Tibial nerve (tissue), 4 donors: ENCODE measurements at regions not wholly inside any gene's neighbourhood (a gene's known extent, or its start where the extent isn't known, plus 50 kb on each side); places are given as distances from the start of the nearest gene placed in this dataset.

ENCODE experiments used
- DNase-seq, 2 donors: peaks; one replicate each; pipeline ENCODE4 v3.0.0-alpha.2; 2019; ENCODE audit warnings: low spot score in 2 of 2
- H3K27ac ChIP-seq, 4 donors: fragments of 200-600 bp; sonication (generic) in 3 of 4; one replicate each; pipeline ENCODE4 v1.5.1; 2017 to 2019; ENCODE audit warnings: mild to moderate bottlenecking in 1 of 4
- H3K27me3 ChIP-seq, 2 donors: fragments of 200-600 bp; sonication (generic) in 1 of 2; one replicate each; pipeline versions ENCODE4 v1.5.1 to v1.6.0; 2017 to 2019
- H3K36me3 ChIP-seq, 3 donors: fragments of 200-600 bp; sonication (generic); one replicate each; pipeline ENCODE4 v1.5.1; 2018 to 2019
- H3K4me1 ChIP-seq, 4 donors: fragments of 200-600 bp; sonication (generic) in 3 of 4; one replicate each; pipeline ENCODE4 v1.5.1; 2017 to 2019
- H3K4me3 ChIP-seq, 4 donors: fragments of 200-600 bp; sonication (generic) in 3 of 4; one replicate each; pipeline ENCODE4 v1.5.1; 2017 to 2019; ENCODE audit warnings: mild to moderate bottlenecking in 1 of 4, moderate library complexity in 1 of 4
- H3K9me3 ChIP-seq, 4 donors: fragments of 200-600 bp; sonication (generic) in 3 of 4; one replicate each; pipeline ENCODE4 v1.5.1; 2017 to 2019
- CTCF ChIP-seq, 5 experiments: fragments of 200-600 bp in 3 of 5; fragments of 450-650 bp in 2 of 5; sonication (generic) in 3 of 5; IDR thresholded peaks; one replicate each; pipeline ENCODE4 v1.5.1; 2016 to 2019; ENCODE audit warnings: antibody characterized with exemption in 5 of 5, mild to moderate bottlenecking in 3 of 5, moderate library complexity in 2 of 5
- EP300 ChIP-seq, 2 donors: sonication (generic); formaldehyde crosslinking; IDR thresholded peaks; one replicate each; pipeline ENCODE4 v1.6.1; 2017; ENCODE audit warnings: antibody characterized with exemption in 2 of 2, mild to moderate bottlenecking in 1 of 2
- POLR2A ChIP-seq, 2 donors: fragments of 450-650 bp; IDR thresholded peaks; one replicate each; pipeline ENCODE4 v1.6.1; 2017; ENCODE audit warnings: antibody characterized with exemption in 2 of 2, mild to moderate bottlenecking in 2 of 2, moderate library complexity in 2 of 2
- WGBS, 2 donors: methylation state at CpG; one replicate each; pipeline ENCODE4 v1.1.5; 2018; 5-methylcytosine and 5-hydroxymethylcytosine counted together

GRCh38 chr3:7867587-7867986, 634.0 kb upstream of the LMCD1 start:
- Histone ChIP-seq H3K27ac (no peak overlapping the region), H3K36me3 (no peaks in the 10 kb centered on the region), H3K4me1 (no peaks in the 10 kb centered on the region), H3K4me3 (no peak overlapping the region), H3K27me3 (no peaks in the 10 kb centered on the region), H3K9me3 (no peaks in the 10 kb centered on the region)
- WGBS, 2 donors, result 65 to 88% methylated on average over 5 of the region's 5 CpGs
- no peak for TF ChIP-seq POLR2A (IDR thresholded peaks at IDR 0.05)
- no peak for TF ChIP-seq CTCF (IDR thresholded peaks at IDR 0.05)
- no peak for TF ChIP-seq EP300 (IDR thresholded peaks at IDR 0.05)
- DNase-seq, result no peak

DNA sequence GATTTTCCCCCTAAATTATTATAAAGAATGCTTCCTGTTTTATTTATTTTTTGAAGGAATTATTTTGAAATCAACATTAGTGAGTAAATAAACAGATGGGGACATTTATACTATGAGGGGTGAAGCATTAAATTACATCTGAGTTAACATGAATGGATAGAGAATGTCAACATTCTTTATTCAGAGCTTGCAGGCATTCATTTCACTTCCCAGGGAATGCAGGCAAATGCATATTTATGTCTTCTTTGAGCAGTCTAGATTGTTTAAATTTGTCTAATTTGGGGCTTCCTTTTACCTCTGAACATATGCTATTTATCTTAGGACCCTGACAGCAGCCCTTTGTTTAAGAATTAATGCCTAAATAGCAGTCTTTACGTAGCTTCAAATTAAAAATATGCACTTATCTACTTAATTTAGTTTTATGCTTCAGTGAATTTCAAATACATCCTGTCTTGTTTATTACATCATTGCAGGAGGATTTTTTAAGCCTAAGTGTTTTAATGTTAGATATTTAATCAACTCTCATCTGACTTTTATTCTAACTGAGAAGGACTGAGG, 630.5 kb upstream of the LMCD1 start:
- Histone ChIP-seq H3K4me3 (no peak overlapping the region), H3K27me3 (no peaks in the 10 kb centered on the region), H3K36me3 (no peaks in the 10 kb centered on the region), H3K4me1 (peaks cover 0 to 4% (median 0%) of the 10 kb centered on the region in 4 donors), H3K9me3 (no peaks in the 10 kb centered on the region), H3K27ac (no peak overlapping the region)
- DNase-seq, result no peak
- no peak for TF ChIP-seq POLR2A (IDR thresholded peaks at IDR 0.05)
- WGBS, 2 donors, result 26 to 51% methylated on average over 1 of the region's 1 CpG

GRCh38 chr3:7874116-7874515, 627.5 kb upstream of the LMCD1 start:
- no peaks in the 10 kb centered on the region for H3K36me3 ChIP-seq

DNA sequence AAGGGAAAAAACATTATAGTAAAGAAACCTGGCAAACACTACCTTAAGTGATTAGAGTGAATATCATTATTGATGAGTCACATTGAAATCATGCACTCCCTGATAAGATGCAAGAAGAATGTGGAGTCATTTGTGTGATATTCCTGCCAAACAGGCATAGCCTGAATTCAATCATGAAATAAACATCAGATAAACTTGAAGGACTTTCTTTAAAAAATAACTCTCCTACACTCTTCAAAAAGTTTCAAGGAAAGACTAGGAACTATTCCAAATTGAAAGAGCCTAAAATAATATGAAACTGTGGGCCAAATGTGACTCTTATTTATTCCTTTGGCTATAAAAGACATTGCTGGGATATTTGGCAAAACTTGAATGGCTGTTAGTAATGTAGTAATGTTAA, 625.7 kb upstream of the LMCD1 start:
- no peak for TF ChIP-seq CTCF (IDR thresholded peaks at IDR 0.05)
- no peak for TF ChIP-seq EP300 (IDR thresholded peaks at IDR 0.05)
- TF ChIP-seq POLR2A (IDR thresholded peaks at IDR 0.05), result no peak
- Histone ChIP-seq H3K4me3 (no peak overlapping the region), H3K27me3 (no peaks in the 10 kb centered on the region), H3K4me1 (peaks cover 0 to 11% (median 0%) of the 10 kb centered on the region in 4 donors), H3K9me3 (no peaks in the 10 kb centered on the region), H3K27ac (no peak overlapping the region), H3K36me3 (no peaks in the 10 kb centered on the region)
- DNase-seq, result no peak

More at GRCh38 chr3:7874116-7874515, 627.5 kb upstream of the LMCD1 start:
- H3K4me3 ChIP-seq, result no peak overlapping the region
- no peak for DNase-seq
- H3K27me3 ChIP-seq, result no peaks in the 10 kb centered on the region
- no peaks in the 10 kb centered on the region for H3K9me3 ChIP-seq
- peaks cover 0 to 11% (median 0%) of the 10 kb centered on the region in 4 donors for H3K4me1 ChIP-seq
- no peak overlapping the region for H3K27ac ChIP-seq
- TF ChIP-seq CTCF (IDR thresholded peaks at IDR 0.05), result no peak
- TF ChIP-seq POLR2A (IDR thresholded peaks at IDR 0.05), result no peak
- TF ChIP-seq EP300 (IDR thresholded peaks at IDR 0.05), result no peak
- WGBS, 2 donors, result 84 to 96% methylated on average over 1 of the region's 1 CpG

GRCh38 chr3:7876741-7877297, 624.8 kb upstream of the LMCD1 start:
- Histone ChIP-seq H3K9me3 (no peaks in the 10 kb centered on the region), H3K4me1 (peaks cover 0 to 11% (median 0%) of the 10 kb centered on the region in 4 donors), H3K27ac (no peak overlapping the region), H3K4me3 (no peak overlapping the region), H3K27me3 (no peaks in the 10 kb centered on the region), H3K36me3 (no peaks in the 10 kb centered on the region)
- WGBS, 2 donors, result 40 to 42% methylated on average over 3 of the region's 3 CpGs
- DNase-seq, result no peak
- no peak for TF ChIP-seq POLR2A (IDR thresholded peaks at IDR 0.05)
- no peak for TF ChIP-seq CTCF (IDR thresholded peaks at IDR 0.05)
- no peak for TF ChIP-seq EP300 (IDR thresholded peaks at IDR 0.05)
